ENCODE measurements at regions not wholly inside any gene's neighbourhood (a gene's known extent, or its start where the extent isn't known, plus 50 kb on each side); places are given as distances from the start of the nearest gene placed in this dataset.

GRCh38 chr3:117660941-117661817 lies 951.6 kb downstream of the TUSC7 start:
- peak; percentile 92 for ATAC-seq
- TF ChIP-seq ZC3H10 (CRISPR knock-in tag; IDR thresholded peaks at IDR 0.05) (no peak), OSR1 (CRISPR knock-in tag; IDR thresholded peaks at IDR 0.05) (no peak), ZFP3 (CRISPR knock-in tag; IDR thresholded peaks at IDR 0.05) (no peak), PATZ1 (CRISPR knock-in tag; IDR thresholded peaks at IDR 0.05; ENCODE audit: borderline replicate concordance) (no peak), CSRNP3 (CRISPR knock-in tag; IDR thresholded peaks at IDR 0.05) (no peak)

GRCh38 chr3:117661818-117662095 lies 952.2 kb downstream of the TUSC7 start:
- TF ChIP-seq CREB5 (CRISPR knock-in tag; IDR thresholded peaks at IDR 0.05; ENCODE audit: low read depth) (no peak), TCF4 (CRISPR knock-in tag; IDR thresholded peaks at IDR 0.05; ENCODE audit: borderline replicate concordance) (no peak), SNAI2 (CRISPR knock-in tag; IDR thresholded peaks at IDR 0.05) (no peak), ZFP30 (CRISPR knock-in tag; IDR thresholded peaks at IDR 0.05) (no peak), OSR1 (CRISPR knock-in tag; IDR thresholded peaks at IDR 0.05) (no peak), TSHZ2 (CRISPR knock-in tag; IDR thresholded peaks at IDR 0.05) (no peak), GLIS3 (CRISPR knock-in tag; IDR thresholded peaks at IDR 0.05) (no peak), TOX (CRISPR knock-in tag; IDR thresholded peaks at IDR 0.05; ENCODE audit: borderline replicate concordance) (no peak), RARB (CRISPR knock-in tag; IDR thresholded peaks at IDR 0.05) (no peak), ESRRG (CRISPR knock-in tag; IDR thresholded peaks at IDR 0.05) (no peak), ARNTL (CRISPR knock-in tag; IDR thresholded peaks at IDR 0.05; ENCODE audit: borderline replicate concordance, low read depth) (no peak), ZFP3 (CRISPR knock-in tag; IDR thresholded peaks at IDR 0.05) (no peak), ZNF70 (CRISPR knock-in tag; IDR thresholded peaks at IDR 0.05) (no peak)
- ATAC-seq, result no peak; the same call in 2 of the 3 replicates

GRCh38 chr3:117665296-117665695 lies 955.7 kb downstream of the TUSC7 start:
- no peak for TF ChIP-seq TSHZ2 (CRISPR knock-in tag; IDR thresholded peaks at IDR 0.05)
- TF ChIP-seq ZFP3 (CRISPR knock-in tag; IDR thresholded peaks at IDR 0.05), result no peak
- TF ChIP-seq TCF4 (CRISPR knock-in tag; IDR thresholded peaks at IDR 0.05; ENCODE audit: borderline replicate concordance), result no peak
- TF ChIP-seq CREB5 (CRISPR knock-in tag; IDR thresholded peaks at IDR 0.05; ENCODE audit: low read depth), result no peak
- no peak for TF ChIP-seq POU6F1 (CRISPR knock-in tag; IDR thresholded peaks at IDR 0.05; ENCODE audit: borderline replicate concordance, low read depth)
- no peak for TF ChIP-seq GLIS3 (CRISPR knock-in tag; IDR thresholded peaks at IDR 0.05)
- no peak for TF ChIP-seq ARNTL (CRISPR knock-in tag; IDR thresholded peaks at IDR 0.05; ENCODE audit: borderline replicate concordance, low read depth)
- TF ChIP-seq OSR1 (CRISPR knock-in tag; IDR thresholded peaks at IDR 0.05), result no peak
- TF ChIP-seq TOX (CRISPR knock-in tag; IDR thresholded peaks at IDR 0.05; ENCODE audit: borderline replicate concordance), result no peak
- no peak for TF ChIP-seq RARB (CRISPR knock-in tag; IDR thresholded peaks at IDR 0.05)
- TF ChIP-seq ISL1 (CRISPR knock-in tag; IDR thresholded peaks at IDR 0.05), result no peak
- no peak for TF ChIP-seq PPARA (CRISPR knock-in tag; IDR thresholded peaks at IDR 0.05; ENCODE audit: borderline replicate concordance)
- TF ChIP-seq BACH2 (CRISPR knock-in tag; IDR thresholded peaks at IDR 0.05; ENCODE audit: borderline replicate concordance), result no peak
- ATAC-seq, result no peak

Data from SK-N-SH treated with all-trans-retinoic acid at 6 μM for 48 hours (cell line).